GM23338 (cell line): ENCODE measurements at regions not wholly inside any gene's neighbourhood (a gene's known extent, or its start where the extent isn't known, plus 50 kb on each side); places are given as distances from the start of the nearest gene placed in this dataset.

Experiments
- ATAC-seq: fragments of 200-7000 bp; cut with Tn5 transposase; 3 replicates; pipeline ENCODE4 v1.9.1; 2020
- DNase-seq: peaks from one replicate; pipeline ENCODE4 v3.0.0-alpha.2; 2015; ENCODE audit warnings: low spot score
- H2AFZ ChIP-seq: fragments of 200-600 bp; sonication (generic); 2 replicates; pipeline ENCODE4 v1.8.0; 2016; ENCODE audit warnings: antibody characterized with exemption, mild to moderate bottlenecking, moderate library complexity
- H3F3A ChIP-seq: fragments of 200-600 bp; sonication (generic); replicated peaks from 2 replicates; pipeline ENCODE4 v1.8.0; 2017; ENCODE audit warnings: antibody characterized with exemption, mixed run types, low read depth
- H3K27ac ChIP-seq: fragments of 200-600 bp; sonication (generic); 2 replicates; pipeline ENCODE4 v1.6.1; 2016; ENCODE audit warnings: low read depth
- H3K27me3 ChIP-seq: fragments of 200-600 bp; sonication (generic); 2 replicates; pipeline ENCODE4 v1.8.0; 2016; ENCODE audit warnings: mild to moderate bottlenecking, mixed run types, moderate library complexity; ENCODE audit not compliant: insufficient read depth
- H3K36me3 ChIP-seq: fragments of 200-600 bp; sonication (generic); 2 replicates; pipeline ENCODE4 v1.8.0; 2016; ENCODE audit warnings: mild to moderate bottlenecking; ENCODE audit not compliant: insufficient read depth
- H3K4me1 ChIP-seq: fragments of 200-600 bp; sonication (generic); 2 replicates; pipeline ENCODE4 v1.8.0; 2016; ENCODE audit warnings: mild to moderate bottlenecking, moderate library complexity; ENCODE audit not compliant: insufficient read depth
- H3K4me2 ChIP-seq: fragments of 200-600 bp; sonication (generic); 2 replicates; pipeline ENCODE4 v1.7.1; 2017; ENCODE audit warnings: mixed run types
- H3K4me3 ChIP-seq: fragments of 200-600 bp; sonication (generic); 2 replicates; pipeline ENCODE4 v1.6.1; 2016; ENCODE audit warnings: mixed run types
- H3K79me2 ChIP-seq: fragments of 200-600 bp; sonication (generic); replicated peaks from 2 replicates; pipeline ENCODE4 v1.8.0; 2017; ENCODE audit warnings: mild to moderate bottlenecking; ENCODE audit not compliant: insufficient read depth
- H3K9me2 ChIP-seq: fragments of 200-600 bp; sonication (generic); 2 replicates; pipeline ENCODE4 v1.8.0; 2017; ENCODE audit not compliant: insufficient read depth
- H4K20me1 ChIP-seq: fragments of 200-600 bp; sonication (generic); replicated peaks from 2 replicates; pipeline ENCODE4 v1.8.0; 2017; ENCODE audit warnings: mild to moderate bottlenecking; ENCODE audit not compliant: insufficient read depth
- H3K27ac Mint-ChIP-seq: 2 replicates; pipeline ENCODE4 v1.8.0; 2020; ENCODE audit warnings: inconsistent platforms, mild to moderate bottlenecking, moderate library complexity, mixed read lengths
- H3K27me3 Mint-ChIP-seq: 3 replicates; pipeline ENCODE4 v1.8.0; 2022; ENCODE audit warnings: low read depth, mild to moderate bottlenecking, moderate library complexity, mixed read lengths, inconsistent platforms; ENCODE audit not compliant: insufficient read depth, poor library complexity
- H3K36me3 Mint-ChIP-seq: 3 replicates; pipeline ENCODE4 v1.8.0; 2021; ENCODE audit warnings: low read depth, mild to moderate bottlenecking, inconsistent platforms, moderate library complexity, mixed read lengths
- H3K4me1 Mint-ChIP-seq: 3 replicates; pipeline ENCODE4 v1.8.0; 2020; ENCODE audit warnings: mild to moderate bottlenecking, inconsistent platforms, mixed read lengths
- H3K4me3 Mint-ChIP-seq: 3 replicates; pipeline ENCODE4 v1.8.0; 2021; ENCODE audit warnings: moderate library complexity, mild to moderate bottlenecking, inconsistent platforms, mixed read lengths
- H3K9me3 Mint-ChIP-seq: 3 replicates; pipeline ENCODE4 v1.8.0; 2020; ENCODE audit warnings: moderate library complexity, mild to moderate bottlenecking, inconsistent platforms, mixed read lengths
- CREB1 ChIP-seq: fragments of 250-450 bp; sonication (Bioruptor Pico); IDR thresholded peaks from 2 replicates; pipeline ENCODE4 v1.5.0; 2020; ENCODE audit warnings: low read depth, mild to moderate bottlenecking, moderate library complexity
- CTCF ChIP-seq, 2 experiments: fragments of 200-600 bp in 1 of 2; sonication (generic) in 1 of 2; conservative IDR thresholded peaks; 2 replicates each; pipeline versions ENCODE4 v1.5.1 to v1.6.1; 2016 to 2017; ENCODE audit warnings: antibody characterized with exemption in 2 of 2, low read depth in 2 of 2, mild to moderate bottlenecking in 2 of 2, moderate library complexity in 1 of 2
- ETS1 ChIP-seq: IDR thresholded peaks from 2 replicates; pipeline ENCODE4 v1.6.1; 2016; ENCODE audit warnings: antibody characterized with exemption
- EZH2 ChIP-seq: fragments of 200-600 bp; sonication (generic); IDR thresholded peaks from one replicate; pipeline ENCODE4 v1.8.0; 2017; ENCODE audit warnings: antibody characterized with exemption, mild to moderate bottlenecking, low read depth; ENCODE audit not compliant: unreplicated experiment
- EZH2phosphoT487 ChIP-seq: fragments of 200-600 bp; sonication (generic); IDR thresholded peaks from one replicate; pipeline ENCODE4 v1.8.1; 2018; ENCODE audit warnings: antibody characterized with exemption; ENCODE audit not compliant: unreplicated experiment
- JUNB ChIP-seq: IDR thresholded peaks from one replicate; pipeline ENCODE4 v1.6.1; 2016; ENCODE audit warnings: antibody characterized with exemption; ENCODE audit not compliant: unreplicated experiment
- NANOG ChIP-seq: IDR thresholded peaks from 2 replicates; pipeline ENCODE4 v1.6.1; 2016; ENCODE audit warnings: antibody characterized with exemption, borderline replicate concordance
- POLR2AphosphoS5 ChIP-seq: IDR thresholded peaks from 2 replicates; pipeline ENCODE4 v1.6.1; 2016; ENCODE audit warnings: antibody characterized with exemption, low read depth
- REST ChIP-seq: IDR thresholded peaks from one replicate; pipeline ENCODE4 v1.6.1; 2018; ENCODE audit warnings: antibody characterized with exemption; ENCODE audit not compliant: unreplicated experiment
- STAT1 ChIP-seq: IDR thresholded peaks from one replicate; pipeline ENCODE4 v1.6.1; 2016; ENCODE audit warnings: antibody characterized with exemption; ENCODE audit not compliant: unreplicated experiment
- ZNF114 ChIP-seq: fragments of 250-450 bp; sonication (Bioruptor Pico); IDR thresholded peaks from 2 replicates; pipeline ENCODE4 v1.5.0; 2020; ENCODE audit warnings: mild to moderate bottlenecking, moderate library complexity
- ZNF331 ChIP-seq: fragments of 250-450 bp; sonication (Bioruptor Pico); IDR thresholded peaks from 2 replicates; pipeline ENCODE4 v1.5.0; 2020; ENCODE audit warnings: low read depth, mild to moderate bottlenecking, moderate library complexity
- ZNF462 ChIP-seq: fragments of 250-450 bp; sonication (Bioruptor Pico); IDR thresholded peaks from 2 replicates; pipeline ENCODE4 v1.5.0; 2020; ENCODE audit warnings: mild to moderate bottlenecking, moderate library complexity

- H2AFZ ChIP-seq: no peak overlapping the region
- DNase-seq: no peak
- no peaks in the 10 kb centered on the region for H3K27me3 ChIP-seq
- TF ChIP-seq POLR2AphosphoS5: no peak
- no peak for TF ChIP-seq EZH2
- no peak for TF ChIP-seq NANOG
- no peak for TF ChIP-seq EZH2phosphoT487
- TF ChIP-seq ZNF462 (CRISPR knock-in tag): no peak
- TF ChIP-seq CTCF (conservative IDR thresholded peaks at IDR 0.05; ENCODE audit: low read depth in 2 of 2): no peak
- TF ChIP-seq ZNF114: no peak
- TF ChIP-seq ETS1: no peak
- no peak for TF ChIP-seq CREB1 (CRISPR knock-in tag)
- no peak for TF ChIP-seq JUNB
- TF ChIP-seq STAT1: no peak
- TF ChIP-seq ZNF331: no peak
- TF ChIP-seq REST: no peak
- H3K36me3 ChIP-seq: no peaks in the 10 kb centered on the region
- Mint-ChIP-seq H3K4me3 (no peak overlapping the region), H3K27me3 (peaks cover 6% of the 10 kb centered on the region), H3K4me1 (peaks cover 15% of the 10 kb centered on the region), H3K27ac (no peak overlapping the region), H3K36me3 (no peaks in the 10 kb centered on the region), H3K9me3 (no peaks in the 10 kb centered on the region; the same call in 1 of the 3 replicates)
- no peaks in the 10 kb centered on the region for H3K9me2 ChIP-seq
- no peak for ATAC-seq
- H3F3A ChIP-seq: no peaks in the 10 kb centered on the region
- no peaks in the 10 kb centered on the region for H4K20me1 ChIP-seq
- H3K27ac ChIP-seq: no peak overlapping the region
- H3K4me2 ChIP-seq: no peak overlapping the region
- no peak overlapping the region for H3K4me3 ChIP-seq
- peaks cover 6% of the 10 kb centered on the region; the same call in 1 of the 2 replicates for H3K4me1 ChIP-seq
- no peaks in the 10 kb centered on the region for H3K79me2 ChIP-seq
Observed at GRCh38 chr4:3702561-3703221, 63.5 kb upstream of the ADRA2C start.
